Calu3 (cell line): ENCODE measurements at regions not wholly inside any gene's neighbourhood (a gene's known extent, or its start where the extent isn't known, plus 50 kb on each side); places are given as distances from the start of the nearest gene placed in this dataset.
A peak's percentile ranks its signal among the peaks of the same experiment; 100 is the strongest.
"Not testable (repeated sequence)": the region's sequence is repeated elsewhere in the genome, so short reads cannot be mapped to it uniquely, and the experiment has no call there.

Experiments used
- BruUV-seq: library from RNA; stranded (reverse); fragments of 400-500 nt; replicated peaks from 2 replicates; lab custom pipeline; 2021; lab: Mats Ljungman, UMichigan
- CTCF ChIA-PET: fragments of 300-600 bp; sonication (Branson Sonifier 250); formaldehyde crosslinking; loops from one replicate; lab custom pipeline; 2022; ENCODE audit warnings: antibody characterized with exemption; lab: Charles Lee
- DNase-seq: peaks from one replicate; pipeline ENCODE4 v3.0.0; 2022
- H3K27ac Mint-ChIP-seq: one replicate; pipeline ENCODE4 v1.8.0; 2022; ENCODE audit warnings: mixed read lengths; ENCODE audit not compliant: unreplicated experiment
- H3K27me3 Mint-ChIP-seq: one replicate; pipeline ENCODE4 v1.8.0; 2022; ENCODE audit warnings: mixed read lengths; ENCODE audit not compliant: unreplicated experiment
- H3K36me3 Mint-ChIP-seq: one replicate; pipeline ENCODE4 v1.8.0; 2022; ENCODE audit warnings: mild to moderate bottlenecking, moderate library complexity, mixed read lengths; ENCODE audit not compliant: insufficient read depth, unreplicated experiment
- H3K4me1 Mint-ChIP-seq: one replicate; pipeline ENCODE4 v1.8.0; 2022; ENCODE audit warnings: mild to moderate bottlenecking, low read depth, mixed read lengths; ENCODE audit not compliant: unreplicated experiment
- H3K4me3 Mint-ChIP-seq: one replicate; pipeline ENCODE4 v1.8.0; 2022; ENCODE audit warnings: mild to moderate bottlenecking, low read depth, moderate library complexity, mixed read lengths; ENCODE audit not compliant: unreplicated experiment
- H3K9me3 Mint-ChIP-seq: one replicate; pipeline ENCODE4 v1.8.0; 2022; ENCODE audit warnings: low read depth, mixed read lengths; ENCODE audit not compliant: unreplicated experiment
- intact Hi-C: fragments of 100-400 bp; cut with micrococcal nuclease; formaldehyde crosslinking; loops from one replicate; pipeline ENCODE4 v1.10.0; 2022; ENCODE audit not compliant: unreplicated experiment
- TF ChIP-seq, protein P1 (sequence below): fragments of 200-600 bp; IDR thresholded peaks from one replicate; pipeline ENCODE4 v1.8.0; 2022; ENCODE audit warnings: antibody characterized with exemption; ENCODE audit not compliant: unreplicated experiment

DNA sequence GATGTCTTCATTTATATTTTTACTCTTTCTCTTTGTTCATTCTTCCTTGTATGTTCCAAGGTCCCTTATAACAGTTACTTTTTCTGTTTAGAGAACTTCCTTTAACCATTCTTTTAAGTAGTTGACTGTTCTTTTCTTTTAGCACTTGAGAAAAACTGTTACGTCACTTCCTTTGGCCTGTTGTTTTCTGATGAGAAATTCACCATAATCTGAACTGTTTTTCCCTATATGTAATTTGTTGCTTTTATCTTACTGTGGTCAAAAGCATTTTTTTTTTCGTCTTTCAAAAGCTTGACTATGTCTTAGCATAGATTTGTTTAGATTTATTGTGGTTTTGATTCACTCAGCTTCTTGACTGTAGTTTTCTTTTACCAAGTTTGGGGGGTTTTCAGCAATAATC lies 1660.3 kb upstream of the PCDH10 start:
- Mint-ChIP-seq H3K4me3 (no peak overlapping the region), H3K9me3 (peaks cover 3% of the 10 kb centered on the region), H3K4me1 (no peaks in the 10 kb centered on the region), H3K27ac (no peak overlapping the region), H3K27me3 (no peaks in the 10 kb centered on the region), H3K36me3 (no peaks in the 10 kb centered on the region)
- CTCF ChIA-PET: no interaction called here
- TF ChIP-seq, protein P1, sequence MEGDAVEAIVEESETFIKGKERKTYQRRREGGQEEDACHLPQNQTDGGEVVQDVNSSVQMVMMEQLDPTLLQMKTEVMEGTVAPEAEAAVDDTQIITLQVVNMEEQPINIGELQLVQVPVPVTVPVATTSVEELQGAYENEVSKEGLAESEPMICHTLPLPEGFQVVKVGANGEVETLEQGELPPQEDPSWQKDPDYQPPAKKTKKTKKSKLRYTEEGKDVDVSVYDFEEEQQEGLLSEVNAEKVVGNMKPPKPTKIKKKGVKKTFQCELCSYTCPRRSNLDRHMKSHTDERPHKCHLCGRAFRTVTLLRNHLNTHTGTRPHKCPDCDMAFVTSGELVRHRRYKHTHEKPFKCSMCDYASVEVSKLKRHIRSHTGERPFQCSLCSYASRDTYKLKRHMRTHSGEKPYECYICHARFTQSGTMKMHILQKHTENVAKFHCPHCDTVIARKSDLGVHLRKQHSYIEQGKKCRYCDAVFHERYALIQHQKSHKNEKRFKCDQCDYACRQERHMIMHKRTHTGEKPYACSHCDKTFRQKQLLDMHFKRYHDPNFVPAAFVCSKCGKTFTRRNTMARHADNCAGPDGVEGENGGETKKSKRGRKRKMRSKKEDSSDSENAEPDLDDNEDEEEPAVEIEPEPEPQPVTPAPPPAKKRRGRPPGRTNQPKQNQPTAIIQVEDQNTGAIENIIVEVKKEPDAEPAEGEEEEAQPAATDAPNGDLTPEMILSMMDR: no peak
- intact Hi-C loops: no loop called here
- no peak for DNase-seq
- no TSS peak for BruUV-seq

DNA sequence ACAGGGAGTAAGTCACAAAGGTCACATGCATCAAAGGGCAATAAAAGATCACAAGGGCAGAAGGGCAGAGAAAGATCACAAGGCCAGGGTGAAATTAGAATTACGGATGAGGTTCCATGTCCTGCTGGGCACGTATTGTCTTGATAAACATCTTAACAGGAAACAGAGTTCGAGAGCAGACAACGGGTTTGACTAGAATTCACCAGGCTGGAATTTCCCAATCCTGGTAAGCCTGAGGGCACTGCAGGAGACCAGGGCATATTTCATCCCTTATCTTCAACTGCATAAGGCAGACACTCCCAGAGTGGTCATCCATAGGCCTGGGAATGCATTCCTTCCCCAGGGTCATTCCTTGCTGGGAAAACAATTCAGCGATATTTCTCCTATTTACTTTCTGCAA lies 1652.9 kb upstream of the PCDH10 start:
- H3K27me3 Mint-ChIP-seq, CTCF ChIA-PET, intact Hi-C loops, H3K36me3 Mint-ChIP-seq, H3K4me1 Mint-ChIP-seq, H3K27ac Mint-ChIP-seq, BruUV-seq, H3K9me3 Mint-ChIP-seq, DNase-seq, H3K4me3 Mint-ChIP-seq: not testable (repeated sequence)

DNA sequence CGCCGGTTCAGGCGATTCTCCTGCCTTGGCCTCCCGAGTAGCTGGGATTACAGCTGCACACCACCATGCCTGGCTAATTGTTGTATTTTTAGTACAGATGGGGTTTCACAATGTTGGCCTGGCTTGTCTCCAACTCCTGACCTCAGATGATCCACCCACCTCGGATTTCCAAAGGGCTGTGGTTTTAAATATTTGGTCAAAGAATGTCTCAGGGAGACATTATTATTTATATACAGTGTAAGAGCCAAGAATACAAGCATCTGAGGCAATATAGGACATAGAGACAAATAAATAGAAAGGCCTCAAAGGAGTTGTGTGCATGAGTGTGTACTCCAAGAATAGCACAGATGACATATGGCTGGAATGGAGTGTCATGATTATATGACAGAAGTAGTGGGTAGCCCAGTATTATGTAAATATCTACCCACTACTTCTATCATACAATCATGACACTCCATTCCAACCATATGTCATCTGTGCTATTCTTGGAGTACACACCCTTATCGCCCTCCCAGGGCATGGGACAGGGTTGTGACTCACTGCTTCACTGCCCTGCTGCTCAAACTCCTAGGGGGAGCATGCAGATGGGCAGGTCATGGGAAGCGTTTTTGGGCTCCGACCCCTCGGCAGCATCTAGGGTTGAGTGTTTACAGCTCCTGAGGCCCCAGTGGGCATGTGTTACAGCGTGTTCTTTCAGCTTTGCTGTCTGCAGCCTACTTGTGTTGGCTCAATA lies 1649.8 kb upstream of the PCDH10 start:
- intact Hi-C loops: no loop called here
- H3K36me3 Mint-ChIP-seq: no peaks in the 10 kb centered on the region
- no peak overlapping the region for H3K27ac Mint-ChIP-seq
- no peaks in the 10 kb centered on the region for H3K9me3 Mint-ChIP-seq
- no peak overlapping the region for H3K4me3 Mint-ChIP-seq
- TF ChIP-seq, protein P1: no peak
- H3K27me3 Mint-ChIP-seq: no peaks in the 10 kb centered on the region
- CTCF ChIA-PET: no interaction called here
- DNase-seq: peak; percentile 4
- no TSS peak for BruUV-seq
- H3K4me1 Mint-ChIP-seq: no peaks in the 10 kb centered on the region

DNA sequence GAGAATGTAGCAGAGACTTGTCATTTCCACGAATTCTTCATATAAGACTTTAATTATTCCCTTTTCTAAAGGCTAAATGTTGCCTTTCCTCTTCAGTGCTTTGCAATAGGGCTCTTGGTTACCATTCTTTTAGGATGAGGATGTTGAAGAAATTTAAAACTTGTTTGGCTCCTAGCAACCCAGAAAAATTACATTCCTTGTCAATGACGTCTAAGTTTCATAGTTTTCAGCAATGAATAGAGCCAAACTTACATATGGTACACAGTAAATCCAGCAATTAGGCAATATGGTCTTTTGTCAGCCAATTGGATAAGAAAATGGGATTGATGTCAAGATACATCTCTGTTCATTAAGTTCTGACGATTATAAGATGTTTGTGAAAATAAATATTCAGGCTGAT lies 1639.6 kb upstream of the PCDH10 start:
- intact Hi-C loops: no loop called here
- DNase-seq: no peak
- CTCF ChIA-PET: no interaction called here
- Mint-ChIP-seq H3K9me3 (no peaks in the 10 kb centered on the region), H3K36me3 (no peaks in the 10 kb centered on the region), H3K4me3 (no peak overlapping the region), H3K4me1 (no peaks in the 10 kb centered on the region), H3K27ac (no peak overlapping the region), H3K27me3 (no peaks in the 10 kb centered on the region)
- TF ChIP-seq, protein P1: no peak
- no TSS peak for BruUV-seq

DNA sequence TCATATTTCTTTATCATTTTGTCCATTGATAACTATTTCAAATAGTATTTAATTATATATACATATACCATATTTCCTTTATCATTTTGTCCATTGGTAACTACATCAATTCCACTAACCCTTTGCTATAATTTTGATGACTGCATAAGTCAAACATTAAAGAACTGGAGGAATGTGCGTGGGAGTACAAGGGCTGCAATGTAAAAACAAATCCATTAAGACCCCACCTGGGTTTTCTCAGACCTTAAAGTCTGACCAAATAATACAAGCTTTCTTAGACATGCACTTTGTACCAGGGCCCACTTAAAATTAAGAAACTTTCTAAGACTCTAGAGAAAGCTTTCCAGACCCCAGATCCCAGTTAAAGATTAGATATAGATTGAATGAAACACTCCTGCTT lies 1622.4 kb upstream of the PCDH10 start:
- Mint-ChIP-seq H3K4me1 (no peaks in the 10 kb centered on the region), H3K36me3 (no peaks in the 10 kb centered on the region)

More for the DNA sequence above, 1622.4 kb upstream of the PCDH10 start:
- no TSS peak for BruUV-seq
- intact Hi-C loops: no loop called here
- no peak overlapping the region for H3K27ac Mint-ChIP-seq
- no peaks in the 10 kb centered on the region for H3K9me3 Mint-ChIP-seq
- DNase-seq: no peak
- no peaks in the 10 kb centered on the region for H3K27me3 Mint-ChIP-seq
- CTCF ChIA-PET: no interaction called here
- H3K4me3 Mint-ChIP-seq: no peak overlapping the region
- TF ChIP-seq, protein P1: no peak
